ENCODE measurements at regions not wholly inside any gene's neighbourhood (a gene's known extent, or its start where the extent isn't known, plus 50 kb on each side); places are given as distances from the start of the nearest gene placed in this dataset.

DNA sequence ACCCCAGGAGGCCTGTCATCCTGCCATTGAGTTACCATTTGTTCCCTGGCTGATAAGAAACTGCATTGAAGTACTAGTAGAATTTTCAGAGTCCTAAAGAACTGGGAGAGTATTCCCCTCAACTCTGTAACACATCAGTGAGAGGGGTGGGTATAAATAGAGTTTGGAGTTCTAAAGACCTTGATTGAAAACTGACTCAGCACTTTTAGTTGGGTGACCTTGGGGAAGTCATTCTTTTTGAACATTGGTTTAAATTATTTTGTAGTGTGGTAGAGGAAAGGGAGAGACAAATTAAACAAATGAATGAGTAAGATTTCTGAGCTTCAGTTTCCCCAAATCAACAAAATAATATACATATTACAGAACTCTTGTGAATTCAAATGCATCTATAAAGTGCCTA, 344.5 kb upstream of the THBS1 start:
- Histone ChIP-seq H3K79me2 (ENCODE audit: insufficient read depth, low read length) (no peaks in the 10 kb centered on the region), H3K4me2 (ENCODE audit: low read length) (no peak overlapping the region), H3K4me3 (ENCODE audit: low read depth, low read length, poor library complexity, severe bottlenecking) (no peak overlapping the region), H4K20me1 (ENCODE audit: insufficient read depth, low read length) (no peaks in the 10 kb centered on the region), H3K36me3 (ENCODE audit: insufficient read depth, low read length) (no peaks in the 10 kb centered on the region), H2AFZ (ENCODE audit: low read length) (no peak overlapping the region), H3K9ac (ENCODE audit: low read length) (no peak overlapping the region), H3K9me2 (ENCODE audit: low read depth, low read length) (no peaks in the 10 kb centered on the region), H3K4me1 (ENCODE audit: insufficient read depth, low read length, severe bottlenecking) (no peaks in the 10 kb centered on the region), H3K9me3 (ENCODE audit: low read length) (no peaks in the 10 kb centered on the region), H3K27me3 (ENCODE audit: insufficient read depth, low read length) (no peaks in the 10 kb centered on the region), H3K27ac (ENCODE audit: low read depth, low read length, poor library complexity, severe bottlenecking) (no peak overlapping the region), H3F3A (ENCODE audit: insufficient read depth, low read length) (no peaks in the 10 kb centered on the region)
- no peak for TF ChIP-seq EZH2 (IDR thresholded peaks at IDR 0.05; ENCODE audit: borderline replicate concordance, low read length)
- TF ChIP-seq, protein P1, sequence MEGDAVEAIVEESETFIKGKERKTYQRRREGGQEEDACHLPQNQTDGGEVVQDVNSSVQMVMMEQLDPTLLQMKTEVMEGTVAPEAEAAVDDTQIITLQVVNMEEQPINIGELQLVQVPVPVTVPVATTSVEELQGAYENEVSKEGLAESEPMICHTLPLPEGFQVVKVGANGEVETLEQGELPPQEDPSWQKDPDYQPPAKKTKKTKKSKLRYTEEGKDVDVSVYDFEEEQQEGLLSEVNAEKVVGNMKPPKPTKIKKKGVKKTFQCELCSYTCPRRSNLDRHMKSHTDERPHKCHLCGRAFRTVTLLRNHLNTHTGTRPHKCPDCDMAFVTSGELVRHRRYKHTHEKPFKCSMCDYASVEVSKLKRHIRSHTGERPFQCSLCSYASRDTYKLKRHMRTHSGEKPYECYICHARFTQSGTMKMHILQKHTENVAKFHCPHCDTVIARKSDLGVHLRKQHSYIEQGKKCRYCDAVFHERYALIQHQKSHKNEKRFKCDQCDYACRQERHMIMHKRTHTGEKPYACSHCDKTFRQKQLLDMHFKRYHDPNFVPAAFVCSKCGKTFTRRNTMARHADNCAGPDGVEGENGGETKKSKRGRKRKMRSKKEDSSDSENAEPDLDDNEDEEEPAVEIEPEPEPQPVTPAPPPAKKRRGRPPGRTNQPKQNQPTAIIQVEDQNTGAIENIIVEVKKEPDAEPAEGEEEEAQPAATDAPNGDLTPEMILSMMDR (IDR thresholded peaks at IDR 0.05; ENCODE audit: low read length): no peak

DNA sequence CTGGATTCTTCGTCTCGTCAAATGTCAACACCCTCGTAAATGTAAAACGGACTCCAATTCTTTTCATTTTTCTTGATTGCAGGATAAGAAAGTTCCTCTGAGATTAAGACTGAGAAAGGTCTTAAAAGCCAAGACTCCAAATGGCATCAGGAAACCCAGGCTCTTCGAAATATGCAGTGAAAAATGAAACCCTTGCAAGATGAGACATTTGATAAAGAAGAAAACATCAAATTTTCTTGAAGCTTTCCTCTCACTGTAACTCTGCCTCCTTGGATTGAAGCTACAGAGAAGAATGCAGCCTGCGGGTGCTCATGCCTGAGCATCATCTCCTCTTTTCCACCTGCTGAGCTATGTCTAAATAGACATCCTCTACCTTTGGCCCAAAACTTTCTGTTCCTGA, 342.4 kb upstream of the THBS1 start:
- H3K27me3 ChIP-seq (ENCODE audit: insufficient read depth, low read length): no peaks in the 10 kb centered on the region
- H3K27ac ChIP-seq (ENCODE audit: low read depth, low read length, poor library complexity, severe bottlenecking): no peak overlapping the region
- no peaks in the 10 kb centered on the region for H3F3A ChIP-seq (ENCODE audit: insufficient read depth, low read length)
- no peaks in the 10 kb centered on the region for H3K4me1 ChIP-seq (ENCODE audit: insufficient read depth, low read length, severe bottlenecking)
- H3K9ac ChIP-seq (ENCODE audit: low read length): no peak overlapping the region
- H3K4me3 ChIP-seq (ENCODE audit: low read depth, low read length, poor library complexity, severe bottlenecking): no peak overlapping the region
- no peaks in the 10 kb centered on the region for H3K9me3 ChIP-seq (ENCODE audit: low read length)
- no peaks in the 10 kb centered on the region for H4K20me1 ChIP-seq (ENCODE audit: insufficient read depth, low read length)
- no peaks in the 10 kb centered on the region for H3K9me2 ChIP-seq (ENCODE audit: low read depth, low read length)
- no peaks in the 10 kb centered on the region for H3K36me3 ChIP-seq (ENCODE audit: insufficient read depth, low read length)
- H2AFZ ChIP-seq (ENCODE audit: low read length): no peak overlapping the region
- no peaks in the 10 kb centered on the region for H3K79me2 ChIP-seq (ENCODE audit: insufficient read depth, low read length)
- no peak overlapping the region for H3K4me2 ChIP-seq (ENCODE audit: low read length)
- TF ChIP-seq, protein P1 (IDR thresholded peaks at IDR 0.05; ENCODE audit: low read length): no peak
- TF ChIP-seq EZH2 (IDR thresholded peaks at IDR 0.05; ENCODE audit: borderline replicate concordance, low read length): no peak

DNA sequence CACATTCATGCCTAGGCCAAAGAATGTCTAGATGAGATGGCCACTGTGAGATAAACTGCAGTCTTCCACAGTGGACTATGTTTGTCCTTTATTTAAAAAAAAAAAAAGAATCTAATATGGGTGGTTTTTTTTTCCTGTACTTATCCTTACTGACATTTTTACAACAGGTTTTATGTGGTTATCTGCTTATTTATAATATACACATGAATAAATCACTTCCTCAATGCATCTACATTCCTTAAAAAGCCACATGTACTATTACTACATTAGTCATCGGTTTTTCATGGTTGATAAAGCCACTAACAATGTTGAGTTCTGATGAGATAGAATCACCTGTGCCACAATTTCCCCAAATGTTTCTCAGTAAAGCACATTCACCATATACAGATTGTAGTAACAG, 341.3 kb upstream of the THBS1 start:
- no peak for TF ChIP-seq EZH2 (IDR thresholded peaks at IDR 0.05; ENCODE audit: borderline replicate concordance, low read length)
- TF ChIP-seq, protein P1 (IDR thresholded peaks at IDR 0.05; ENCODE audit: low read length): no peak
- H3K27ac ChIP-seq (ENCODE audit: low read depth, low read length, poor library complexity, severe bottlenecking): no peak overlapping the region
- no peak overlapping the region for H3K4me3 ChIP-seq (ENCODE audit: low read depth, low read length, poor library complexity, severe bottlenecking)
- H3K36me3 ChIP-seq (ENCODE audit: insufficient read depth, low read length): no peaks in the 10 kb centered on the region
- no peaks in the 10 kb centered on the region for H3K79me2 ChIP-seq (ENCODE audit: insufficient read depth, low read length)
- H3K27me3 ChIP-seq (ENCODE audit: insufficient read depth, low read length): no peaks in the 10 kb centered on the region
- no peaks in the 10 kb centered on the region for H3F3A ChIP-seq (ENCODE audit: insufficient read depth, low read length)
- H3K9ac ChIP-seq (ENCODE audit: low read length): no peak overlapping the region
- H3K4me2 ChIP-seq (ENCODE audit: low read length): no peak overlapping the region
- H4K20me1 ChIP-seq (ENCODE audit: insufficient read depth, low read length): no peaks in the 10 kb centered on the region
- no peaks in the 10 kb centered on the region for H3K9me2 ChIP-seq (ENCODE audit: low read depth, low read length)
- no peaks in the 10 kb centered on the region for H3K9me3 ChIP-seq (ENCODE audit: low read length)
- no peak overlapping the region for H2AFZ ChIP-seq (ENCODE audit: low read length)
- H3K4me1 ChIP-seq (ENCODE audit: insufficient read depth, low read length, severe bottlenecking): no peaks in the 10 kb centered on the region
